ENCODE measurements at regions not wholly inside any gene's neighbourhood (a gene's known extent, or its start where the extent isn't known, plus 50 kb on each side); places are given as distances from the start of the nearest gene placed in this dataset.

DNA sequence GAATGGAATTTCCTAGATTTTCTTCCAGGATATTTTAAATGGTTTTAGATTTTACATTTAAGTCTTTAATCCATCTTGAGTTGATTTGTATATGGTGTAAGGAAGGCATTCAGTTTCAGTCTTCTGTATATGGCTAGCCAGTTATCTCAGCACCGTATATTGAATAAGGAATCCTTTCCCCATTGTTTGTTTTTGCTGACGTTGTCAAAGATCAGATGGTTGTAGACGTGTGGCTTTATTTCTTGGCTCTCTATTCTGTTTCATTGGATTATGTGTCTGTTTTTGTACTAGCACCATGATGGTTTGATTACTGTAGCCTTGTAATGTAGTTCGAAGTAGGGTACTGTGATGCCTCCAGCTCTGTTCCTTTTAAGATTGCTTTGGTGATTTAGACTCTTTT, 325.7 kb upstream of the EPHA6 start:
- TF ChIP-seq, protein P1, sequence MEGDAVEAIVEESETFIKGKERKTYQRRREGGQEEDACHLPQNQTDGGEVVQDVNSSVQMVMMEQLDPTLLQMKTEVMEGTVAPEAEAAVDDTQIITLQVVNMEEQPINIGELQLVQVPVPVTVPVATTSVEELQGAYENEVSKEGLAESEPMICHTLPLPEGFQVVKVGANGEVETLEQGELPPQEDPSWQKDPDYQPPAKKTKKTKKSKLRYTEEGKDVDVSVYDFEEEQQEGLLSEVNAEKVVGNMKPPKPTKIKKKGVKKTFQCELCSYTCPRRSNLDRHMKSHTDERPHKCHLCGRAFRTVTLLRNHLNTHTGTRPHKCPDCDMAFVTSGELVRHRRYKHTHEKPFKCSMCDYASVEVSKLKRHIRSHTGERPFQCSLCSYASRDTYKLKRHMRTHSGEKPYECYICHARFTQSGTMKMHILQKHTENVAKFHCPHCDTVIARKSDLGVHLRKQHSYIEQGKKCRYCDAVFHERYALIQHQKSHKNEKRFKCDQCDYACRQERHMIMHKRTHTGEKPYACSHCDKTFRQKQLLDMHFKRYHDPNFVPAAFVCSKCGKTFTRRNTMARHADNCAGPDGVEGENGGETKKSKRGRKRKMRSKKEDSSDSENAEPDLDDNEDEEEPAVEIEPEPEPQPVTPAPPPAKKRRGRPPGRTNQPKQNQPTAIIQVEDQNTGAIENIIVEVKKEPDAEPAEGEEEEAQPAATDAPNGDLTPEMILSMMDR (IDR thresholded peaks at IDR 0.05; ENCODE audit: insufficient read depth, low read depth, low read length), result no peak
- TF ChIP-seq EZH2 (IDR thresholded peaks at IDR 0.05; ENCODE audit: insufficient read depth, low read length), result no peak

All from astrocyte (in vitro differentiated cells and primary cell).